ENCODE measurements at regions not wholly inside any gene's neighbourhood (a gene's known extent, or its start where the extent isn't known, plus 50 kb on each side); places are given as distances from the start of the nearest gene placed in this dataset.

DNA sequence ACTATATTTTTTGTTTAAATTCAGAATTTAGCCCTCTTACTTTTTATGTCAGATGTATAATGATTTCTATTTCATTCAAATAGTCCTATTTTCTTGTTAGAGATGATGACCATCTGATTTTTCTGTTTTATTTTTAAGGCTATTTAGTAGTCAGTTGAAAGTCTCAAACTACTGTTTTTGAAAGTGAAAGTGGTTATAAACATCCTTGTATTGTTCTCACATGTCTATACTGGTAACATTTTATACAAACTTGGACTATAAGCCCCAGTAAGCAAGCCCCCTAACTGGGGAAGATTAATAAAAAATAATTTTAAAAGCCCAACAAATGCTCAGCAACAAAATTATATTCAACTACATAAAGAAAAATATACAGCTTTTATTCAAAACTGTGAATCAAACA, 271.3 kb upstream of the RGS18 start:
- H3K4me1 Mint-ChIP-seq (ENCODE audit: low read depth) = no peaks in the 10 kb centered on the region
- H3K9me3 Mint-ChIP-seq = peaks cover 16% of the 10 kb centered on the region
- no peak overlapping the region for H3K4me3 Mint-ChIP-seq
- DNase-seq = no peak
- TF ChIP-seq, protein P1, sequence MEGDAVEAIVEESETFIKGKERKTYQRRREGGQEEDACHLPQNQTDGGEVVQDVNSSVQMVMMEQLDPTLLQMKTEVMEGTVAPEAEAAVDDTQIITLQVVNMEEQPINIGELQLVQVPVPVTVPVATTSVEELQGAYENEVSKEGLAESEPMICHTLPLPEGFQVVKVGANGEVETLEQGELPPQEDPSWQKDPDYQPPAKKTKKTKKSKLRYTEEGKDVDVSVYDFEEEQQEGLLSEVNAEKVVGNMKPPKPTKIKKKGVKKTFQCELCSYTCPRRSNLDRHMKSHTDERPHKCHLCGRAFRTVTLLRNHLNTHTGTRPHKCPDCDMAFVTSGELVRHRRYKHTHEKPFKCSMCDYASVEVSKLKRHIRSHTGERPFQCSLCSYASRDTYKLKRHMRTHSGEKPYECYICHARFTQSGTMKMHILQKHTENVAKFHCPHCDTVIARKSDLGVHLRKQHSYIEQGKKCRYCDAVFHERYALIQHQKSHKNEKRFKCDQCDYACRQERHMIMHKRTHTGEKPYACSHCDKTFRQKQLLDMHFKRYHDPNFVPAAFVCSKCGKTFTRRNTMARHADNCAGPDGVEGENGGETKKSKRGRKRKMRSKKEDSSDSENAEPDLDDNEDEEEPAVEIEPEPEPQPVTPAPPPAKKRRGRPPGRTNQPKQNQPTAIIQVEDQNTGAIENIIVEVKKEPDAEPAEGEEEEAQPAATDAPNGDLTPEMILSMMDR (IDR thresholded peaks at IDR 0.05) = no peak
- H3K27me3 Mint-ChIP-seq (ENCODE audit: insufficient read depth) = no peaks in the 10 kb centered on the region
- no peak overlapping the region for H3K27ac Mint-ChIP-seq
- no peaks in the 10 kb centered on the region for H3K36me3 Mint-ChIP-seq (ENCODE audit: low read depth)

DNA sequence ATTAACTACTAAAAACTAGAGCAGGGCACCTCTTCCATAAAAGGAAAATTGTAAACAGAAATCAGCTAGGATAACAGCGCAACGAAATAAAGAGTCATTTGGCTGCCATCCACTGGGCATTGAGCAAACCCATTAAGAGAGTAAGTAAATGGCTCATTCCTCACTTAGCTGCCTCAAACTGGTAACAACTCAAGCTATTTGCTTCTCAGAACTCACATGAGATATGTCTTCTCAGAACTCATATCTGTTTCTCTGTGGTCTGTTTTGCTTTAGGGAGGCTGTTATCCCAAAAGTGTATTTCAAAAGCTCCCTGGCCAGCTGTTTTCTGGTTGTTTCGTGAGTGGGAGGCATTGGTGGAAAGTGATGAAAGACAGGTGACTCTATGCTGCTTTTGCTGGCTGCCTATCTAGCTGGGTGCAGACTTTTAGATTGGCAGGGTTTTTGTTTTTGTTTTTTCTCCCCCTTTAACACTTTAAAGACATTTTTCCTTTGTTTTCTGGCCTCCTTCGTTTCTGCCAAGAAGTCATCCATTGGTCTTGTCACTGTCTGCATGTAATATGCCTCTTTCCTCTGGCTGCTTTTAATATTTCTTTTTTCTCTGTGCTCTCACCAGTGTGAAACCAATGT, 269.2 kb upstream of the RGS18 start:
- H3K27ac Mint-ChIP-seq = no peak overlapping the region
- TF ChIP-seq, protein P1 (IDR thresholded peaks at IDR 0.05) = no peak
- no peak for DNase-seq
- peaks cover 24% of the 10 kb centered on the region for H3K9me3 Mint-ChIP-seq
- H3K4me3 Mint-ChIP-seq = no peak overlapping the region
- no peaks in the 10 kb centered on the region for H3K36me3 Mint-ChIP-seq (ENCODE audit: low read depth)
- H3K27me3 Mint-ChIP-seq (ENCODE audit: insufficient read depth) = no peaks in the 10 kb centered on the region
- H3K4me1 Mint-ChIP-seq (ENCODE audit: low read depth) = no peaks in the 10 kb centered on the region

DNA sequence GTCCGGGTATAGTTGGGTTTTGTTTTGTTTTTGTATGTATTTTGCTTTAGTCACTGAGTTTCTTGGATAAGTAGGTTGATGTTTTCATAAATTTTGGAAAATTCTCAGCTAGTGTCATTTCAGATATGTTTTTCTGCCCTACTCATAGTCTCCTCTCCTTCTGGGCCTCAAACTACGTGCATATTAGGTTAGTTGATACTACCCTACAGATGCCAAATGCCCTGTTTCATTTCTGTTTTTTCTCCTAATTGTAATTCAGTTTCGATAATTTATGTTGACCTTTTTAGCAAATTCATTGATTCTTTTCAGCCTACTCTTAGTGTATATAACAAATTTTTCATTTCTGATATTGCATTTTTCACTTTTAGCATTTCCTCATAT, 268.6 kb upstream of the RGS18 start:
- H3K27me3 Mint-ChIP-seq (ENCODE audit: insufficient read depth) = no peaks in the 10 kb centered on the region; the same call in 1 of the 2 replicates
- H3K4me1 Mint-ChIP-seq (ENCODE audit: low read depth) = no peaks in the 10 kb centered on the region
- no peak for DNase-seq
- no peak overlapping the region for H3K4me3 Mint-ChIP-seq
- H3K9me3 Mint-ChIP-seq = peaks cover 24% of the 10 kb centered on the region
- H3K27ac Mint-ChIP-seq = no peak overlapping the region
- H3K36me3 Mint-ChIP-seq (ENCODE audit: low read depth) = no peaks in the 10 kb centered on the region
- TF ChIP-seq, protein P1 (IDR thresholded peaks at IDR 0.05) = no peak

DNA sequence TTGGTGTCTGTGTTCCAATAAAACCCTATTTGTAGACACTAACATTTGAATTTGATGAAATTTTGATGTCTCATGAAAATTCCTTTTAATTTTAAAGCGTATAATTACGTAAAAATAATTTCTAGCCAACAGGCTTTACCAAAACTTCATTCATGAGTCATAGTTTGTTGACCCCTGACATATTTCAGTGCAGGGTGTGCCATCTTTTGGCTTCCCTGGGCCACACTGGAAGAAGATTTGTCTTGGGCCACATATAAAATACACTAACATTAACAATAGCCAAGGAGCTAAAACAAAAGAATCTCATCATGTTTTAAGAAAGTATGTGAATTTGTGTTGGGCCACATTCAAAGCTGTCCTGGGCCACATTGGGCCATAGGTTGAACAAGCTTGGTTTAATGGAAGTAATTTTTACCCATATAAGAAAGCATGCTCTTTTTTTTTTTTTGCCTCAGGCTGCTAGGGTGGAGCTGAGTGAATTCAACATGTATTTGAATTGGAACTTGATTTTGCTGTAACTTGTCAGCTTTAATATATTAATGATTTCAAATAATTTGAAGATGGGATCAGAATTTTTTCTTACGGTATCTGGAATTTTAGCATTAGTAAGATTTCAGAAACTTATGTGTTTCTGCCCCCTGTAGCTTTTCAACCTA, 267.7 kb upstream of the RGS18 start:
- Mint-ChIP-seq H3K27ac (no peak overlapping the region), H3K36me3 (ENCODE audit: low read depth) (no peaks in the 10 kb centered on the region), H3K27me3 (ENCODE audit: insufficient read depth) (no peaks in the 10 kb centered on the region; the same call in 1 of the 2 replicates), H3K9me3 (peaks cover 24% of the 10 kb centered on the region), H3K4me3 (no peak overlapping the region), H3K4me1 (ENCODE audit: low read depth) (no peaks in the 10 kb centered on the region)
- no peak for DNase-seq
- TF ChIP-seq, protein P1 (IDR thresholded peaks at IDR 0.05) = no peak

DNA sequence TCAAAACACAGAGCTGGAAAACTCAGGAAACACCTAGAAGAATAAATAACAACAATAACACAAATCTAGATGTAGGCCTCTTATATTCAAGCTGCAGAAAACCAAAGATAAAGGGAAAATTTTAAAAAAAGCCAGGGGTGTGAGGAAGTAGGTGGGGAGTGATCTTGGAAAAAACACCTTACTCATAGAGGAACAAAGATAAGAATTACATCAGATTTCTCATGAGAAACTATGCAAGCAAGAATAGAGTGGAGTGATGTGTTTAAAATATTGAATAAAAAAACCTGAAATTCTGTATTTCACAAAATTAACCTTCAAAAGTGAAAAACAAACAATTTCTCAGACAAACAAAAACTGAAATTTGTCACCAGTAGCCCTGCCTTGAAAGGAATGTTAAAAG, 265.5 kb upstream of the RGS18 start:
- no peaks in the 10 kb centered on the region for H3K36me3 Mint-ChIP-seq (ENCODE audit: low read depth)
- no peaks in the 10 kb centered on the region for H3K4me1 Mint-ChIP-seq (ENCODE audit: low read depth)
- H3K4me3 Mint-ChIP-seq = no peak overlapping the region
- H3K27me3 Mint-ChIP-seq (ENCODE audit: insufficient read depth) = no peaks in the 10 kb centered on the region; the same call in 1 of the 2 replicates
- DNase-seq = no peak
- no peak overlapping the region for H3K27ac Mint-ChIP-seq
- TF ChIP-seq, protein P1 (IDR thresholded peaks at IDR 0.05) = no peak
- H3K9me3 Mint-ChIP-seq = peaks cover 31% of the 10 kb centered on the region
